DND-41 (cell line): ENCODE measurements at regions not wholly inside any gene's neighbourhood (a gene's known extent, or its start where the extent isn't known, plus 50 kb on each side); places are given as distances from the start of the nearest gene placed in this dataset.

Experiments
- EZH2 ChIP-seq: IDR thresholded peaks from 3 replicates; pipeline ENCODE4 v1.6.1; 2012; ENCODE audit warnings: borderline replicate concordance, low read depth, mild to moderate bottlenecking, moderate library complexity, low read length, inconsistent platforms; ENCODE audit not compliant: severe bottlenecking
- TF ChIP-seq, protein P1 (sequence below): IDR thresholded peaks from 2 replicates; pipeline ENCODE4 v1.5.1; 2012; ENCODE audit warnings: borderline replicate concordance, low read length, moderate library complexity, mild to moderate bottlenecking; ENCODE audit not compliant: poor library complexity, severe bottlenecking; ENCODE audit errors: extremely low read depth

DNA sequence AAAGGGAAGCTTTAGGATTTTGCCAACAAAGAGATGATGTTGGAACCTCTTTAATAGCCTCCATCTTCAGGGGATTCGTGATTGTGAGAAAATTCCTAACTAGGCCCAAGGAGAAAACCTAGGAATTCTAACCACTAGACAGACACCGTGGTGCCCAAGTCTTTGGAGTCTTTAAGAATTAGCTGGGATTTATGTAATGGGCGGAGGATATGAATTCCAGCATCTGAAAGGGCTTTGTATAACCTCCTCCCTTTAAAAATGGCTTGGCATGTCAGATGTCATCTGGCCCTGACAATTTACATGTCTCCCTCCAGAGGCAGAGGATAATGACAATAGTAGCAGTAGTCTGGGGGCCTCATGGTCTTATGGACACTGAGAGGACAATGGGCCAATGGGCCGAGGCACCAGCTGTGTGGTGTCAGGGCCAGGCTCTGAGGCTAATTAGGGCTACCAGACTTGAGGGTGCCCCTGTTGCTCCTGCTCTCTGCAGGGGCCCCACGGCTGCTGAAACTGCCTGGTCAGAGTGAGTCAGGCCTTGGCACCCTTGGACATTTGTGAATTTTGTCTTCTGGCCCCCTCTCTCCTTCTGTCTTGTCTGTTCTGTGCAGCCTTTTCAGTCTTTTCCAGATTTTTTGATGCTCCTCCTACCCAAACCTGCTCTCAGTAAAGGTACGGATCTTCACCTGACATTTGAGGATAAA is 113.9 kb downstream of the EDN1 start:
- no peak for TF ChIP-seq EZH2
- TF ChIP-seq, protein P1, sequence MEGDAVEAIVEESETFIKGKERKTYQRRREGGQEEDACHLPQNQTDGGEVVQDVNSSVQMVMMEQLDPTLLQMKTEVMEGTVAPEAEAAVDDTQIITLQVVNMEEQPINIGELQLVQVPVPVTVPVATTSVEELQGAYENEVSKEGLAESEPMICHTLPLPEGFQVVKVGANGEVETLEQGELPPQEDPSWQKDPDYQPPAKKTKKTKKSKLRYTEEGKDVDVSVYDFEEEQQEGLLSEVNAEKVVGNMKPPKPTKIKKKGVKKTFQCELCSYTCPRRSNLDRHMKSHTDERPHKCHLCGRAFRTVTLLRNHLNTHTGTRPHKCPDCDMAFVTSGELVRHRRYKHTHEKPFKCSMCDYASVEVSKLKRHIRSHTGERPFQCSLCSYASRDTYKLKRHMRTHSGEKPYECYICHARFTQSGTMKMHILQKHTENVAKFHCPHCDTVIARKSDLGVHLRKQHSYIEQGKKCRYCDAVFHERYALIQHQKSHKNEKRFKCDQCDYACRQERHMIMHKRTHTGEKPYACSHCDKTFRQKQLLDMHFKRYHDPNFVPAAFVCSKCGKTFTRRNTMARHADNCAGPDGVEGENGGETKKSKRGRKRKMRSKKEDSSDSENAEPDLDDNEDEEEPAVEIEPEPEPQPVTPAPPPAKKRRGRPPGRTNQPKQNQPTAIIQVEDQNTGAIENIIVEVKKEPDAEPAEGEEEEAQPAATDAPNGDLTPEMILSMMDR = no peak
